Neural progenitor cell (in vitro differentiated cells): ENCODE measurements at regions not wholly inside any gene's neighbourhood (a gene's known extent, or its start where the extent isn't known, plus 50 kb on each side); places are given as distances from the start of the nearest gene placed in this dataset.

Experiments
- CTCF ChIP-seq: fragments of 200-600 bp; sonication (generic); IDR thresholded peaks from 2 replicates; pipeline ENCODE4 v1.5.1; 2017; ENCODE audit warnings: antibody characterized with exemption, mild to moderate bottlenecking
- EZH2phosphoT487 ChIP-seq: fragments of 200-600 bp; sonication (generic); IDR thresholded peaks from 2 replicates; pipeline ENCODE4 v1.6.1; 2017; ENCODE audit warnings: antibody characterized with exemption

GRCh38 chr2:76472946-76473345 lies 762.2 kb upstream of the GCFC2 start:
- TF ChIP-seq CTCF (no peak), EZH2phosphoT487 (no peak)
